ENCODE measurements at regions not wholly inside any gene's neighbourhood (a gene's known extent, or its start where the extent isn't known, plus 50 kb on each side); places are given as distances from the start of the nearest gene placed in this dataset.

DNA sequence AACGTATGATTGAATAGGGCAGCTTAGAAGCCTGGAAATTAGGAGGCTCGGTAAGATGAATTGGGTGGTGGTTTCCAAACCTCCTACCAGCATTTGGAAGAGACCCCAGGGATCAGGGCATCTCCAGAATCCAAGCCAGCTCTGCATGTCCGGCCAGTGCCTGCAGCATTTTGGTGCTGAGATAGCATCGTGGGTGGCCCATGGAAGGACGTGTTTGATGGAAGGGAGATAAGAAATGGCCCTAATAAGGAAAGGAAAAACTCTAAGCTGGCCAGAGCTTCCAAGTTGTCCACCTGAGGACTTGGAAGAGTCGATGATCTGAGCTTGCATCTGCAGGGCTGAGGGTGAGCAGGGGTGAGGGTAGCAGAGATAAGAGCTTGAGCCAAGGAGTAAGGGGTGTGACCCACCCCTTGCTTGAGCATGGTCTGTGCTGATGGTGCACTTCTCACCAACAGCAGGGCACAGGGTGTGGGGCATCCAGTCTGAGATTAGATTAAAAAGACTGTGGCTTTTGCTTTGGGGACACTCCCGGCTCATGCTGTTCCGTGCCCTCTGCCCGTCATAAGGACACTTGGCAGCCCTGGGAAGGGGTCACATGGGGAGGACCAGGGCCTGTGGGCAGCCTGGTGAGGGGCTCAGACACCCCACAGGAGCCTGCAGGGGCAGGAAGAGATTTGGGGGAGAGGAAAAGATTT, 213.2 kb downstream of the ERMARD start:
- DNase-seq (ENCODE audit: low read depth): no peak
- TF ChIP-seq, protein P1, sequence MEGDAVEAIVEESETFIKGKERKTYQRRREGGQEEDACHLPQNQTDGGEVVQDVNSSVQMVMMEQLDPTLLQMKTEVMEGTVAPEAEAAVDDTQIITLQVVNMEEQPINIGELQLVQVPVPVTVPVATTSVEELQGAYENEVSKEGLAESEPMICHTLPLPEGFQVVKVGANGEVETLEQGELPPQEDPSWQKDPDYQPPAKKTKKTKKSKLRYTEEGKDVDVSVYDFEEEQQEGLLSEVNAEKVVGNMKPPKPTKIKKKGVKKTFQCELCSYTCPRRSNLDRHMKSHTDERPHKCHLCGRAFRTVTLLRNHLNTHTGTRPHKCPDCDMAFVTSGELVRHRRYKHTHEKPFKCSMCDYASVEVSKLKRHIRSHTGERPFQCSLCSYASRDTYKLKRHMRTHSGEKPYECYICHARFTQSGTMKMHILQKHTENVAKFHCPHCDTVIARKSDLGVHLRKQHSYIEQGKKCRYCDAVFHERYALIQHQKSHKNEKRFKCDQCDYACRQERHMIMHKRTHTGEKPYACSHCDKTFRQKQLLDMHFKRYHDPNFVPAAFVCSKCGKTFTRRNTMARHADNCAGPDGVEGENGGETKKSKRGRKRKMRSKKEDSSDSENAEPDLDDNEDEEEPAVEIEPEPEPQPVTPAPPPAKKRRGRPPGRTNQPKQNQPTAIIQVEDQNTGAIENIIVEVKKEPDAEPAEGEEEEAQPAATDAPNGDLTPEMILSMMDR (IDR thresholded peaks at IDR 0.05; ENCODE audit: insufficient read depth, low read depth, low read length, missing control alignments): no peak

DNA sequence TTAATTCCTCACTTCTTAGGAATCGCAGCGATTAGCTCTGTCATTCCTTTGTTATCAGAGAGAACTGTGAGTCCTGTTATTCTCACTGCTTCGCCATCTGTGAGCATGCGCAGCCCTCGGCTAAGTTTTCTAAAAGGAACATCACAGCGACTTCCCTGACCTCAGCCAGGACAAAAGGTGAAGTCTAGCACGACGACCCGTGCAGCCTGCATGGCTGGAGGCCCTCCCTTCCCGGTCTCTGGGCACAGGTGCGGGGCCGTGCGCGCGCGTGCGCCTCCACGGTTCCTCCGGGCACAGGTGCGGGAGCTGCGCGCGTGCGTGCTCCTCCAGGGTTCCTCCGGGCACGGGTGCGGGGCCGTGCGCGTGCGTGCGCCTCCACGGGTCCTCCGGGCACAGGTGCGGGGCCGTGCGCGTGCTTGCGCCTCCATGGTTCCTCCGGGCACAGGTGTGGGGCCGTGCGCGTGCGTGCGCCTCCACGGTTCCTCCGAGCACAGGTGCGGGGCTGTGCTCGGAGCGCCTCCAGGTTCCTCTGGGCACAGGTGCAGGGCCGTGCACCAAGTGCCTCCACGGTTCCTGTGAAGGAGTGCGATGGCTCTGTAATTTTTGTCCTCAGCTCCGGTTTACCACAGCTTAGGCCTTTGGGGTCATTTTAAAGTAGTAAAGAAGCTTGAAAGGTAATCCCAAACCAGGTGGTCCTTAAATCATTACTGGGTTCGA, 212.3 kb downstream of the ERMARD start:
- DNase-seq (ENCODE audit: low read depth): no peak
- TF ChIP-seq, protein P1 (IDR thresholded peaks at IDR 0.05; ENCODE audit: insufficient read depth, low read depth, low read length, missing control alignments): no peak
- no peak overlapping the region for H3K4me3 ChIP-seq (ENCODE audit: low read length)

More for the DNA sequence above, 213.2 kb downstream of the ERMARD start:
- H3K4me3 ChIP-seq (ENCODE audit: low read length): no peak overlapping the region

DNA sequence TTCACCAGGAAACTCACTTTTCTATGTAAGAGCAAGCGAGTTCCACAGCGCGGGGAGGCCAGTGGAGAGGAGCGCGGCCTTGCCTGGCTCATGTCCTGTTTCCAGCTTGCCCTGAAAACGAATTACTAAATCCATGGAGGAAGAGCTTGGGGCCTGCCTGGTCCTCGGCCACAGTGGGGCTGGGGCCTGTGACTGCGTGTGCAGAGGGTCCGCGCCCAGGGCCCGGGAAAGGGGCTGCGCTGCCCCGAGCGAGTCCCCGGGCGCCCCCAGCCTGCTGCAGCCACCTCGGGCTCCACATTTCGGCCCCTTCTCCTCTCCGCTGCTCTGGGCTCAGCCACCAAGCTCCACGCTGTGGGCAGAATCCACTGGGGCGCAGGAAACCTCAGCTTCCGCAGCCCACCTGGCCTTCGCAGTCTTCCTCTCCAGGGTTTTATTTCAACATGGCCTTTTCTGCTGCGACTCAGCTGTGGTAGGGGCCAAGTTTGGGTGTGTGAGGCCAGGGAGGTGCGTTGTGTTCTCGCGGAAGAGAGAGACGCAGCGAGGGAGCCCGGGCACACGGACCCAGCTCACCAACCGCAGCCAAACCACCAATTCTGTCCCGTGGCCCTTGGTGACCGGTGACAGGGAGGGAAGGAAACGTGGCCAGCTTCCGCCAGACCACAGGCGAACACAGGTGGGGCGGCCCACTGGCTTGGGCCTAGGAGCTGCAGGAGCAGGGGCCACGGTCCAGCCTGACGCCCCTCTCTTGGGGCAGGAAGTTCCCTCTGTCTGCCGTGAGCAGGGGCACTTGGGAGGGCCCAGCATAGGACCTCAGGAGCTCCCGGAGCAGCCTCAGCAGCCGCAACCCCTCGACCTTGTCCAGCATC, 211.4 kb downstream of the ERMARD start:
- no peak for DNase-seq (ENCODE audit: low read depth)
- H3K4me3 ChIP-seq (ENCODE audit: low read length): no peak overlapping the region
- TF ChIP-seq, protein P1 (IDR thresholded peaks at IDR 0.05; ENCODE audit: insufficient read depth, low read depth, low read length, missing control alignments): no peak

DNA sequence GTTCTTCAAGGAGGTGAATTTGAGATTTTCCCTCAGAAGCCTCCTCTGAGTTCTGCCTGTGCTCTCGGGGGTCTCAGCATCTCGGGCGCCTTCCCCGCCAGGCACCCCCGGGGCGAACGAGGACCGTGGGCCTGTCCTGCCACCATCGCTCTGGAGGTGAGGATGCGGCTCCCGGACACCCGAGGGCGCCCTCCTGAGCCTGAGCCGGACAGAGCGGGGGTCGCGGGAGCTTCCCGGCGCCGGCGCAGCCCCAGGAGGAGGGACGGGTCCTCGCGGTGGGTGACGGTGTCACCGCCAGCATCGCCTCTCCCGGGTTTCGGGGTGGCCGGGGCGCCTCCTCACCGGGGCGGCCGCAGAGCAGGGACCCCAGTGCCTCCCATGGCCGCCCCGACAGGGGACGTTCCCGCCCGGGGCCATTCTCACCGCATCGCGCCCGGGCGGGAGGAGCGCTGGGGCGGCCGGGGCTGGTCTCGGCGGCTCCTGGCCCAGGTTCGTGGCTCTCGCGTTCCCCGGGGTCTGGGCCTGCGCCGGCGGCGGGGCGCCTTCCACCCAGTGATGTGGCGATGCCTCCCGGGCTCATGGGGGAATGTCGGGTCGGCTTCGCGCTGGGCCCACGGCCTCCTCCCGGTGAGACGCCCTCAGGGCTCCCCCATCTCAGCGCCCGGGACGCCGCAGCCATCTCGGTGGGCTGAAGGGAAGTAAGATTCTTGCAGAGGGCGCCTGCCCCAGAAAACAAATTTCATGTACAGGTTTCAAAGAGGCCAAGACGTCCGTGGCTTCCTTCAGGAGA, 210.5 kb downstream of the ERMARD start:
- no peak for DNase-seq (ENCODE audit: low read depth)
- TF ChIP-seq, protein P1 (IDR thresholded peaks at IDR 0.05; ENCODE audit: insufficient read depth, low read depth, low read length, missing control alignments): no peak
- no peak overlapping the region for H3K4me3 ChIP-seq (ENCODE audit: low read length)

DNA sequence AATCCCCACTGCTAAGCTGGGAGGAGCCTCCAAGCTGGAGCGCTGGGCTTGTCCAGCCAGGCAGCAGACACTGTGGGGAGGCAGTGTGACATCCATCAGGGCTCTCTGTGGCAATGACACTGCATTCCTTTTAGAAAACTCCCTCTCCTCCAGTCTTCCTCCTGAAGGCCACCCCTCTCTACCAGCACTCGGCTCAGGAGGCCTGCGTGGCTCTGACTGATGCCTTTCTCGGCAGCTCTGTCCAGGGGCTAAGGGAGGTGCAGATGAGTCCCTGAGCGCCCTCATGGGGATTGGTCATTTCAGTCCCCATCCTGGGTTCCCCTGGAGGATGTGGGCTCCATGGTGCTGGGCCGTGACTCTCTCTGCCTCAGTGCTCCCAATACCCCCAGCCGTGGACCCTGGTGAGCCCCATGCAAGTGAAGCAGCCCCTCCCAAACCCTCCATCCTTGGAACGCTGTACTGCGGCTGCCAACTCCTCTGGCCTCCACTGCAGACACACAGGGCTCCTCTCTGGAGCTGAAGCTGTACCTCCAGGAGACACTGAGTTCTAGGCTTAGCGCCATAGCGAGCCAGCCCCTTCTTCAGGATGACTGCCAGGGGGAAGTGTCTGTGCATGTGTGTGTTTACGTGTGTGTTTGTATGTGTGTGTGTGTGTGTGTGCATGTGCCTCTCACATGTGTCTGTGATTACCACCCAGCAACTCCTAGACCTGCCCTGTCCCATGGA, 209.6 kb downstream of the ERMARD start:
- TF ChIP-seq, protein P1 (IDR thresholded peaks at IDR 0.05; ENCODE audit: insufficient read depth, low read depth, low read length, missing control alignments): no peak
- H3K4me3 ChIP-seq (ENCODE audit: low read length): no peak overlapping the region
- no peak for DNase-seq (ENCODE audit: low read depth)

DNA sequence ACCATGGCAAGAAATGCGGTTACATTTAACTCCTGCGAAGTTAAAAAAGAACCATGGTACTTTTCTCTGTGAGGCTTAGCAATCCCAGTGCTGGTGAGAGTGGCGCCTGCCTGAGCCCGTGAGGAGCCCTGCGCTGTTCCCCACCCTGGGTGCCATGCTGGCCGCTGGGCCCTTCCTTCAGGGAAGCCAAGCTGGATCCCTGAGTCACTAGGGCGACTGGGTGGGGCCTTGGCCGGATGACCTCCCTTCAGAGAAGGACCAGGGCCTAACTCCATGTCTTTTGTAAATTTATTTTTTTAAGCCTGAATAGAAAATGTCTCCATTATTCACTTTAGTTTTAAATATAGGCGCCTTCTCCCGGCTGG, 209.1 kb downstream of the ERMARD start:
- DNase-seq (ENCODE audit: low read depth): no peak
- H3K4me3 ChIP-seq (ENCODE audit: low read length): no peak overlapping the region
- TF ChIP-seq, protein P1 (IDR thresholded peaks at IDR 0.05; ENCODE audit: insufficient read depth, low read depth, low read length, missing control alignments): no peak

All from epithelial cell of esophagus (primary cell).